ENCODE measurements at regions not wholly inside any gene's neighbourhood (a gene's known extent, or its start where the extent isn't known, plus 50 kb on each side); places are given as distances from the start of the nearest gene placed in this dataset.

- CTCF ChIA-PET = no interaction called here
- Histone ChIP-seq H3K27me3 (replicated peaks in 1 of 2; ENCODE audit: control insufficient read depth in 2 of 2, extremely low read depth in 1 of 2, insufficient read depth in 2 of 2, low read length in 1 of 2) (no peaks in the 10 kb centered on the region), H3K27ac (ENCODE audit: low read length) (no peak overlapping the region), H3K36me3 (ENCODE audit: control insufficient read depth in 2 of 2, extremely low read depth in 1 of 2, insufficient read depth in 1 of 2, low read length in 1 of 2) (no peaks in the 10 kb centered on the region), H3K9me3 (no peaks in the 10 kb centered on the region), H3K4me3 (ENCODE audit: control insufficient read depth in 1 of 2, extremely low read depth in 1 of 2, low read length in 1 of 2) (no peak overlapping the region), H3K4me1 (ENCODE audit: control insufficient read depth in 1 of 2, extremely low read depth in 1 of 2, insufficient read depth in 2 of 2, low read length in 2 of 2) (no peaks in the 10 kb centered on the region)
- H3K4me1 Mint-ChIP-seq = peaks cover 0 to 5% (median 0%) of the 10 kb centered on the region in 3 donors
- peaks cover 3 to 4% (median 4%) of the 10 kb centered on the region in 3 donors for H3K9me3 Mint-ChIP-seq
- DNase-seq (no peak), ATAC-seq (replicated peaks in 1 of 4) (no peak)
- no peak overlapping the region for H3K27ac Mint-ChIP-seq
- POLR2A ChIA-PET = no interaction called here
- no peak overlapping the region for H3K4me3 Mint-ChIP-seq
- H3K36me3 Mint-ChIP-seq = no peaks in the 10 kb centered on the region
- no peaks in the 10 kb centered on the region for H3K27me3 Mint-ChIP-seq
Observed at GRCh38 chr13:84443463-84443862, 561.2 kb upstream of the SLITRK1 start.

DNA sequence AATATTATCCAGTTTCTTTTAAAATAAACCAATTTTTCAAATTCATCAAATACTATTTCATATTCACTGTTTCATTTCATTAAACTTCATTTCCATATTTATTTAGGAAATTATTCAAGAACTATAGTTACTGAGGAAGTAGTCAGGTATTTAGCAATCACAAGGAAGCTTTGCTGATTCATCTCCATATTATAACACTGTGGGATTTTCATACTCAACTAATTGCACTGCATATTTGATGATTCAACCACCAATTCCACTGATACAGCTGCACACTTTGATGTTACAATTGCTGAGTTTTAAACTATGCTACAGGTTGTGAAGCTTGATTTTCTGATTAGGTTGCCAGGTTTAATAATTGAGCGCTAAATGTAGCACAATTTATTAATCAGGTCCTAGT is 556.8 kb upstream of the SLITRK1 start:
- Mint-ChIP-seq H3K4me1 (no peaks in the 10 kb centered on the region), H3K36me3 (no peaks in the 10 kb centered on the region), H3K27me3 (no peaks in the 10 kb centered on the region), H3K9me3 (no peaks in the 10 kb centered on the region), H3K27ac (no peak overlapping the region), H3K4me3 (no peak overlapping the region)
- H3K4me3 ChIP-seq (ENCODE audit: control insufficient read depth in 1 of 2, extremely low read depth in 1 of 2, low read length in 1 of 2) = no peak overlapping the region
- DNase-seq (no peak), ATAC-seq (replicated peaks in 1 of 4) (no peak)
- no peaks in the 10 kb centered on the region for H3K4me1 ChIP-seq (ENCODE audit: control insufficient read depth in 1 of 2, extremely low read depth in 1 of 2, insufficient read depth in 2 of 2, low read length in 2 of 2)
- H3K36me3 ChIP-seq (ENCODE audit: control insufficient read depth in 2 of 2, extremely low read depth in 1 of 2, insufficient read depth in 1 of 2, low read length in 1 of 2) = no peaks in the 10 kb centered on the region
- POLR2A ChIA-PET = no interaction called here
- H3K27ac ChIP-seq (ENCODE audit: low read length) = no peak overlapping the region
- CTCF ChIA-PET = no interaction called here
- H3K27me3 ChIP-seq (replicated peaks in 1 of 2; ENCODE audit: control insufficient read depth in 2 of 2, extremely low read depth in 1 of 2, insufficient read depth in 2 of 2, low read length in 1 of 2) = no peaks in the 10 kb centered on the region
- no CpG with 5 or more reads among the region's 1 CpG for WGBS (ENCODE audit: insufficient coverage)
- no peaks in the 10 kb centered on the region for H3K9me3 ChIP-seq

- Histone ChIP-seq H3K9me3 (no peaks in the 10 kb centered on the region), H3K27me3 (replicated peaks in 1 of 2; ENCODE audit: control insufficient read depth in 2 of 2, extremely low read depth in 1 of 2, insufficient read depth in 2 of 2, low read length in 1 of 2) (no peaks in the 10 kb centered on the region), H3K4me3 (ENCODE audit: control insufficient read depth in 1 of 2, extremely low read depth in 1 of 2, low read length in 1 of 2) (no peak overlapping the region), H3K27ac (ENCODE audit: low read length) (no peak overlapping the region), H3K4me1 (ENCODE audit: control insufficient read depth in 1 of 2, extremely low read depth in 1 of 2, insufficient read depth in 2 of 2, low read length in 2 of 2) (no peaks in the 10 kb centered on the region), H3K36me3 (ENCODE audit: control insufficient read depth in 2 of 2, extremely low read depth in 1 of 2, insufficient read depth in 1 of 2, low read length in 1 of 2) (no peaks in the 10 kb centered on the region)
- Mint-ChIP-seq H3K4me3 (no peak overlapping the region), H3K27me3 (no peaks in the 10 kb centered on the region), H3K27ac (no peak overlapping the region), H3K36me3 (no peaks in the 10 kb centered on the region), H3K9me3 (peaks cover 0 to 2% (median 0%) of the 10 kb centered on the region in 3 donors), H3K4me1 (no peaks in the 10 kb centered on the region)
- WGBS (ENCODE audit: insufficient coverage) = no CpG with 5 or more reads among the region's 2 CpGs
- POLR2A ChIA-PET = no interaction called here
- no peak for DNase-seq
- no peak for ATAC-seq (replicated peaks in 1 of 4)
- CTCF ChIA-PET = no interaction called here
Observed at GRCh38 chr13:84433024-84433423, 550.8 kb upstream of the SLITRK1 start.

- Mint-ChIP-seq H3K27me3 (no peaks in the 10 kb centered on the region), H3K4me3 (no peak overlapping the region), H3K9me3 (peaks cover 3 to 4% (median 4%) of the 10 kb centered on the region in 3 donors), H3K4me1 (no peaks in the 10 kb centered on the region), H3K27ac (no peak overlapping the region), H3K36me3 (no peaks in the 10 kb centered on the region)
- CTCF ChIA-PET = no interaction called here
- POLR2A ChIA-PET = interaction anchor here in 1 of 2 donors (0.7 kb wide), 1 partner anchor 25 kb away, joined by 4 read pairs; no protein-coding TSS in a partner anchor
- Histone ChIP-seq H3K9me3 (no peaks in the 10 kb centered on the region), H3K4me1 (ENCODE audit: control insufficient read depth in 1 of 2, extremely low read depth in 1 of 2, insufficient read depth in 2 of 2, low read length in 2 of 2) (no peaks in the 10 kb centered on the region), H3K27ac (ENCODE audit: low read length) (no peak overlapping the region), H3K27me3 (replicated peaks in 1 of 2; ENCODE audit: control insufficient read depth in 2 of 2, extremely low read depth in 1 of 2, insufficient read depth in 2 of 2, low read length in 1 of 2) (no peaks in the 10 kb centered on the region), H3K4me3 (ENCODE audit: control insufficient read depth in 1 of 2, extremely low read depth in 1 of 2, low read length in 1 of 2) (no peak overlapping the region), H3K36me3 (ENCODE audit: control insufficient read depth in 2 of 2, extremely low read depth in 1 of 2, insufficient read depth in 1 of 2, low read length in 1 of 2) (no peaks in the 10 kb centered on the region)
- WGBS (ENCODE audit: insufficient coverage) = no CpG with 5 or more reads among the region's 1 CpG
- DNase-seq (no peak), ATAC-seq (replicated peaks in 1 of 4) (no peak)
Observed at GRCh38 chr13:84431646-84432045, 549.4 kb upstream of the SLITRK1 start.

GRCh38 chr13:84430446-84430845 is 548.2 kb upstream of the SLITRK1 start:
- no peak overlapping the region for H3K27ac ChIP-seq (ENCODE audit: low read length)
- WGBS (ENCODE audit: insufficient coverage) = 94% methylated on average over 2 of the region's 4 CpGs
- ATAC-seq (replicated peaks in 1 of 4) (no peak), DNase-seq (no peak)
- ChIA-PET POLR2A (no interaction called here), CTCF (no interaction called here)
- peaks cover 3 to 4% (median 4%) of the 10 kb centered on the region in 3 donors for H3K9me3 Mint-ChIP-seq
- H3K4me3 Mint-ChIP-seq = no peak overlapping the region
- H3K4me1 ChIP-seq (ENCODE audit: control insufficient read depth in 1 of 2, extremely low read depth in 1 of 2, insufficient read depth in 2 of 2, low read length in 2 of 2) = no peaks in the 10 kb centered on the region
- H3K4me1 Mint-ChIP-seq = no peaks in the 10 kb centered on the region
- no peaks in the 10 kb centered on the region for H3K36me3 Mint-ChIP-seq
- no peaks in the 10 kb centered on the region for H3K36me3 ChIP-seq (ENCODE audit: control insufficient read depth in 2 of 2, extremely low read depth in 1 of 2, insufficient read depth in 1 of 2, low read length in 1 of 2)
- H3K27me3 Mint-ChIP-seq = no peaks in the 10 kb centered on the region
- no peak overlapping the region for H3K27ac Mint-ChIP-seq
- H3K27me3 ChIP-seq (replicated peaks in 1 of 2; ENCODE audit: control insufficient read depth in 2 of 2, extremely low read depth in 1 of 2, insufficient read depth in 2 of 2, low read length in 1 of 2) = no peaks in the 10 kb centered on the region
- no peaks in the 10 kb centered on the region for H3K9me3 ChIP-seq
- H3K4me3 ChIP-seq (ENCODE audit: control insufficient read depth in 1 of 2, extremely low read depth in 1 of 2, low read length in 1 of 2) = no peak overlapping the region

DNA sequence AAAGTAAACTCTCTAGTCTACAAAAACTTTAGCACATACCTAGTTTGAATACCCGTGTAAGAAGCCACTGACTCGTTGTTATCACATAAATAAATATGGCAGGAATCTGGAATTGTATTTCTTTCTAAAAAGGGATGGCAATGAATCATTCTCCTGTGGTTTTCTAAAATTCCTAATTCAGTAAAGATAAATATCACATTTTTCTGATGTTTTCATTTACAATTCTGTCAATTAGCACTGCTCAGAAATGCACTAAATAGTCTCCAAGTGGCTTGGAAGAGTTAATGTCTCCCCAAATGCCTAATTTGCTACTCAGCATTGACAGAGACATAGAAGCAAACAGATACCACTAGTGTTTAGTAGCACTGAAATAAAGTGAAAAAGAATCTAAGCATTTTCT is 547.7 kb upstream of the SLITRK1 start:
- Mint-ChIP-seq H3K4me3 (no peak overlapping the region), H3K36me3 (no peaks in the 10 kb centered on the region), H3K27me3 (no peaks in the 10 kb centered on the region), H3K4me1 (no peaks in the 10 kb centered on the region), H3K27ac (no peak overlapping the region), H3K9me3 (peaks cover 3 to 4% (median 4%) of the 10 kb centered on the region in 3 donors)
- no peak for ATAC-seq (replicated peaks in 1 of 4)
- no peak for DNase-seq
- Histone ChIP-seq H3K9me3 (no peaks in the 10 kb centered on the region), H3K36me3 (ENCODE audit: control insufficient read depth in 2 of 2, extremely low read depth in 1 of 2, insufficient read depth in 1 of 2, low read length in 1 of 2) (no peaks in the 10 kb centered on the region), H3K4me1 (ENCODE audit: control insufficient read depth in 1 of 2, extremely low read depth in 1 of 2, insufficient read depth in 2 of 2, low read length in 2 of 2) (no peaks in the 10 kb centered on the region), H3K4me3 (ENCODE audit: control insufficient read depth in 1 of 2, extremely low read depth in 1 of 2, low read length in 1 of 2) (no peak overlapping the region), H3K27me3 (replicated peaks in 1 of 2; ENCODE audit: control insufficient read depth in 2 of 2, extremely low read depth in 1 of 2, insufficient read depth in 2 of 2, low read length in 1 of 2) (no peaks in the 10 kb centered on the region), H3K27ac (ENCODE audit: low read length) (no peak overlapping the region)
- CTCF ChIA-PET = no interaction called here
- POLR2A ChIA-PET = no interaction called here
- no CpG with 5 or more reads among the region's 2 CpGs for WGBS (ENCODE audit: insufficient coverage)

- CTCF ChIA-PET = no interaction called here
- ATAC-seq (replicated peaks in 1 of 4) = no peak
- Mint-ChIP-seq H3K4me1 (no peaks in the 10 kb centered on the region), H3K9me3 (peaks cover 4 to 20% (median 15%) of the 10 kb centered on the region in 3 donors), H3K27me3 (no peaks in the 10 kb centered on the region), H3K27ac (no peak overlapping the region), H3K36me3 (no peaks in the 10 kb centered on the region), H3K4me3 (no peak overlapping the region)
- no peak for DNase-seq
- H3K9me3 ChIP-seq = no peaks in the 10 kb centered on the region
- no peaks in the 10 kb centered on the region for H3K27me3 ChIP-seq (replicated peaks in 1 of 2; ENCODE audit: control insufficient read depth in 2 of 2, extremely low read depth in 1 of 2, insufficient read depth in 2 of 2, low read length in 1 of 2)
- H3K27ac ChIP-seq (ENCODE audit: low read length) = no peak overlapping the region
- H3K36me3 ChIP-seq (ENCODE audit: control insufficient read depth in 2 of 2, extremely low read depth in 1 of 2, insufficient read depth in 1 of 2, low read length in 1 of 2) = no peaks in the 10 kb centered on the region
- no peak overlapping the region for H3K4me3 ChIP-seq (ENCODE audit: control insufficient read depth in 1 of 2, extremely low read depth in 1 of 2, low read length in 1 of 2)
- no peaks in the 10 kb centered on the region for H3K4me1 ChIP-seq (ENCODE audit: control insufficient read depth in 1 of 2, extremely low read depth in 1 of 2, insufficient read depth in 2 of 2, low read length in 2 of 2)
- WGBS (ENCODE audit: insufficient coverage) = no CpG with 5 or more reads among the region's 3 CpGs
- POLR2A ChIA-PET = no interaction called here
Observed at GRCh38 chr13:84418041-84418440, 535.8 kb upstream of the SLITRK1 start.
